SK-N-SH treated with all-trans-retinoic acid at 6 μM for 48 hours (cell line): ENCODE measurements at regions not wholly inside any gene's neighbourhood (a gene's known extent, or its start where the extent isn't known, plus 50 kb on each side); places are given as distances from the start of the nearest gene placed in this dataset.

Experiments
- ATAC-seq: fragments of 200-7000 bp; cut with Tn5 transposase; 3 replicates; pipeline ENCODE4 v1.9.1; 2020; ENCODE audit warnings: mild to moderate bottlenecking, moderate library complexity
- ARNTL ChIP-seq: fragments of 450-650 bp; formaldehyde crosslinking; IDR thresholded peaks from 2 replicates; pipeline ENCODE4 v1.5.0; 2020; ENCODE audit warnings: low read depth, mild to moderate bottlenecking, moderate library complexity, borderline replicate concordance
- BACH2 ChIP-seq: fragments of 250-450 bp; sonication (Bioruptor Pico); IDR thresholded peaks from 2 replicates; pipeline ENCODE4 v1.9.0; 2021; ENCODE audit warnings: mild to moderate bottlenecking, borderline replicate concordance
- CSDC2 ChIP-seq: fragments of 250-450 bp; sonication (Bioruptor Pico); IDR thresholded peaks from 2 replicates; pipeline ENCODE4 v1.5.0; 2020; ENCODE audit warnings: mild to moderate bottlenecking, moderate library complexity
- CSRNP3 ChIP-seq: fragments of 250-450 bp; sonication (Bioruptor Pico); IDR thresholded peaks from 2 replicates; pipeline ENCODE4 v1.5.1; 2021; ENCODE audit warnings: mild to moderate bottlenecking, moderate library complexity
- ESRRG ChIP-seq: fragments of 250-450 bp; sonication (Bioruptor Pico); IDR thresholded peaks from 2 replicates; pipeline ENCODE4 v1.6.1; 2021; ENCODE audit warnings: mild to moderate bottlenecking
- GLIS3 ChIP-seq: fragments of 250-450 bp; sonication (Bioruptor Pico); IDR thresholded peaks from 2 replicates; pipeline ENCODE4 v1.5.0; 2020; ENCODE audit warnings: mild to moderate bottlenecking, moderate library complexity
- ISL1 ChIP-seq: fragments of 250-450 bp; sonication (Bioruptor Pico); IDR thresholded peaks from 2 replicates; pipeline ENCODE4 v2.1.2; 2022; ENCODE audit warnings: mild to moderate bottlenecking, moderate library complexity
- PATZ1 ChIP-seq: fragments of 250-450 bp; sonication (Bioruptor Pico); IDR thresholded peaks from 2 replicates; pipeline ENCODE4 v1.8.0; 2020; ENCODE audit warnings: mild to moderate bottlenecking, moderate library complexity, borderline replicate concordance
- POU6F1 ChIP-seq: fragments of 250-450 bp; sonication (Bioruptor Pico); IDR thresholded peaks from 2 replicates; pipeline ENCODE4 v1.8.0; 2021; ENCODE audit warnings: low read depth, mild to moderate bottlenecking, moderate library complexity, borderline replicate concordance
- RARB ChIP-seq: fragments of 250-450 bp; sonication (Bioruptor Pico); IDR thresholded peaks from 2 replicates; pipeline ENCODE4 v1.8.0; 2021; ENCODE audit warnings: mild to moderate bottlenecking, moderate library complexity
- SNAI2 ChIP-seq: fragments of 250-450 bp; sonication (Bioruptor Pico); IDR thresholded peaks from 2 replicates; pipeline ENCODE4 v1.5.0; 2020; ENCODE audit warnings: mild to moderate bottlenecking, moderate library complexity
- TCF4 ChIP-seq: fragments of 250-450 bp; sonication (Bioruptor Pico); IDR thresholded peaks from 2 replicates; pipeline ENCODE4 v1.8.0; 2021; ENCODE audit warnings: mild to moderate bottlenecking, moderate library complexity, borderline replicate concordance
- TOX ChIP-seq: fragments of 250-450 bp; sonication (Bioruptor Pico); IDR thresholded peaks from 2 replicates; pipeline ENCODE4 v1.8.0; 2021; ENCODE audit warnings: mild to moderate bottlenecking, moderate library complexity, borderline replicate concordance
- TSHZ2 ChIP-seq: fragments of 250-450 bp; sonication (Bioruptor Pico); IDR thresholded peaks from 2 replicates; pipeline ENCODE4 v1.5.0; 2020; ENCODE audit warnings: mild to moderate bottlenecking, moderate library complexity
- ZC3H10 ChIP-seq: fragments of 250-450 bp; sonication (Bioruptor Pico); IDR thresholded peaks from 2 replicates; pipeline ENCODE4 v1.5.1; 2021; ENCODE audit warnings: mild to moderate bottlenecking, moderate library complexity
- ZFP3 ChIP-seq: fragments of 250-450 bp; sonication (Bioruptor Pico); IDR thresholded peaks from 2 replicates; pipeline ENCODE4 v1.5.0; 2020; ENCODE audit warnings: mild to moderate bottlenecking, moderate library complexity
- ZFP30 ChIP-seq: fragments of 450-650 bp; formaldehyde crosslinking; IDR thresholded peaks from 2 replicates; pipeline ENCODE4 v1.5.0; 2022; ENCODE audit warnings: mild to moderate bottlenecking, moderate library complexity
- ZNF565 ChIP-seq: fragments of 450-650 bp; formaldehyde crosslinking; conservative IDR thresholded peaks from 2 replicates; pipeline ENCODE4 v1.5.0; 2020; ENCODE audit warnings: low read depth, mild to moderate bottlenecking, moderate library complexity
- ZNF70 ChIP-seq: fragments of 450-650 bp; formaldehyde crosslinking; IDR thresholded peaks from 2 replicates; pipeline ENCODE4 v1.5.0; 2020; ENCODE audit warnings: mild to moderate bottlenecking, moderate library complexity
- ZNF8 ChIP-seq: fragments of 450-650 bp; formaldehyde crosslinking; IDR thresholded peaks from 2 replicates; pipeline ENCODE4 v1.5.0; 2020; ENCODE audit warnings: mild to moderate bottlenecking, moderate library complexity

DNA sequence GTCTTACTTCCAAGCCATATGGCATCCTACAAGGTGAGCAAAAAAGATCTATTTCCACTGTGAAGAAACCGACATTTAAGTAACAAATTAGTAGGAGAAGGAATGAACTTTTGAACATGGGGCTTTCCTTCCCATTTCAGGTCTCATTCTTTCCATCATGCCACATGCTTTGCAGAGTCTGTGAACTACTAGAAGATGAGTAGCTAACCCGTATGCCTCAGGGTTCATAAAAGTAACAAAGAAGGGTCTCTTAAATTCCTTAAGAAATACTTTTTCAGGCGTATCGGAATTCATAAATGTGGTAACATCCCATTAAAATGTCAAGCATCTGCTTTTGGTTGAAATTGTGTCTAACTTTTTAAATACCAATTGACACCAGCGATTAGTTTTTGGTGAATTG lies 81.3 kb upstream of the TNS3 start:
- no peak for ATAC-seq
- TF ChIP-seq GLIS3 = no peak

GRCh38 chr7:47661051-47661714 lies 79.3 kb upstream of the TNS3 start:
- peak; percentile 45 for ATAC-seq
- TF ChIP-seq ZNF565 (CRISPR knock-in tag) = no peak
- no peak for TF ChIP-seq RARB
- TF ChIP-seq ZNF8 (CRISPR knock-in tag) = no peak
- no peak for TF ChIP-seq TOX
- TF ChIP-seq GLIS3 = no peak
- no peak for TF ChIP-seq ESRRG
- no peak for TF ChIP-seq ZFP30 (CRISPR knock-in tag)
- TF ChIP-seq ZC3H10 (CRISPR knock-in tag) = no peak
- no peak for TF ChIP-seq ZFP3
- TF ChIP-seq ZNF70 = no peak
- TF ChIP-seq TCF4 = no peak
- no peak for TF ChIP-seq BACH2 (CRISPR knock-in tag)
- no peak for TF ChIP-seq CSDC2
- TF ChIP-seq POU6F1 (CRISPR knock-in tag) = no peak
- no peak for TF ChIP-seq PATZ1 (CRISPR knock-in tag)
- TF ChIP-seq SNAI2 (CRISPR knock-in tag) = no peak

GRCh38 chr7:47659664-47660462 lies 78.0 kb upstream of the TNS3 start:
- no peak for ATAC-seq
- TF ChIP-seq RARB (no peak), TSHZ2 (CRISPR knock-in tag) (no peak), ZNF70 (no peak), GLIS3 (no peak), ARNTL (no peak), CSDC2 (no peak)

GRCh38 chr7:47658886-47659635 lies 77.2 kb upstream of the TNS3 start:
- no peak for ATAC-seq

More at GRCh38 chr7:47658886-47659635, 77.2 kb upstream of the TNS3 start:
- no peak for TF ChIP-seq RARB
- TF ChIP-seq PATZ1 (CRISPR knock-in tag) = no peak
- TF ChIP-seq ESRRG = no peak
- no peak for TF ChIP-seq ISL1 (CRISPR knock-in tag)
- TF ChIP-seq CSRNP3 (CRISPR knock-in tag) = no peak
